ENCODE measurements at regions not wholly inside any gene's neighbourhood (a gene's known extent, or its start where the extent isn't known, plus 50 kb on each side); places are given as distances from the start of the nearest gene placed in this dataset.

DNA sequence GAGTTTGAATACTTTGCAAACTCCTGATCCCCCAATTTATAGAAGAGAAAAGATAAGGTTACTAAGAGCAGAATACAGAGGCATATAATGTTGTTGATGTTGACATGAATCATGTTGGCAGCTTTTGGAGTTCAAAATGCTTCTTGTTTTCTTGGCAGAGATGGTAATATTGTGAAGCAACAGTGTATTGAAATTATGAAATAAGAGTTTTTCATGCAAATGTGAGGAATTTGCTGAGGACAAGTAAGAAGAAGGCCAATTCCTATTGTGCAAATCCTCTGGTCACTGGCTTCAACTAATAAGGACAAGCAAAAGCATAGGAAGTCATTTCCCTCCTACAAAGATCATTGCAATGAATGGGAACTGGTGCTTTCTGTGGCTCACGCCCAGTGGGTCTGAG is 126.9 kb upstream of the CHL1 start:
- Histone ChIP-seq H3K79me1 (ENCODE audit: low read length) (no peaks in the 10 kb centered on the region), H4K8ac (ENCODE audit: low read depth, low read length) (no peak overlapping the region), H3K18ac (ENCODE audit: low read length) (no peak overlapping the region), H3K23ac (ENCODE audit: low read length) (no peak overlapping the region), H3K9ac (ENCODE audit: low read length) (no peak overlapping the region), H3K79me2 (ENCODE audit: control insufficient read depth, insufficient read depth, low read length) (no peaks in the 10 kb centered on the region), H3K4me3 (ENCODE audit: low read length) (no peak overlapping the region), H4K5ac (ENCODE audit: low read length) (no peak overlapping the region), H2BK15ac (replicated peaks; ENCODE audit: low read depth) (no peak overlapping the region), H3K4ac (ENCODE audit: low read depth, low read length) (no peak overlapping the region), H2BK5ac (ENCODE audit: low read length) (no peak overlapping the region), H3K4me2 (ENCODE audit: low read length) (no peak overlapping the region), H3K56ac (ENCODE audit: low read length) (no peak overlapping the region), H2AK5ac (ENCODE audit: low read length) (no peak overlapping the region), H3K27me3 (ENCODE audit: insufficient read depth, low read length, poor library complexity) (no peaks in the 10 kb centered on the region), H3K27ac (ENCODE audit: low read depth, low read length) (no peak overlapping the region), H2BK120ac (ENCODE audit: low read depth, low read length) (no peak overlapping the region), H3K36me3 (ENCODE audit: control insufficient read depth, insufficient read depth, low read length) (no peaks in the 10 kb centered on the region), H3K4me1 (ENCODE audit: control insufficient read depth, low read depth, low read length) (peaks cover 2% of the 10 kb centered on the region)
- WGBS (ENCODE audit: extremely low coverage, insufficient coverage, low lambda C conversion rate) = no CpG with 5 or more reads among the region's 1 CpG
- DNase-seq = no peak

GRCh38 chr3:72776-73175 is 123.8 kb upstream of the CHL1 start:
- no peak overlapping the region for H4K5ac ChIP-seq (ENCODE audit: low read length)
- no CpG with 5 or more reads among the region's 1 CpG for WGBS (ENCODE audit: extremely low coverage, insufficient coverage, low lambda C conversion rate)
- no peak overlapping the region for H3K4me3 ChIP-seq (ENCODE audit: low read length)

DNA sequence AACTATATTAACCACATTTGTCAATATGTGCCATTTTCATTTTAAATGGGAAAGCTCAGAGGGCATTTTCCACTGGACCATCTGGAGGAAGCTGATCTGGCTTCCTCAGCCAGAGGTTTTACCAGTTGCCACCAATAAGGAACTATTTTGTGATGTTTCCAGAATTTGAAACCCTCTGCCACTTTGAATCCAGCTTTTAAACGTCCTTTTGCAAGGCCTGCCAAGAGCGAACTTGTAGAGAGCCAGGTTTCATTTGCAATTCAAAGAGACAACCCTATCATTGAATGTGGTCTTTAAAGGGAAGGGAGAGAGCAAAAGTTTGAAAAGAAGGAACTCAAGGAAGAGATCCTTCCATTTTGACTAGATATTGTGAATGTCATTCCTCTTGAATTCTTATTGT is 123.3 kb upstream of the CHL1 start:
- Histone ChIP-seq H2BK5ac (ENCODE audit: low read length) (no peak overlapping the region), H3K4me3 (ENCODE audit: low read length) (no peak overlapping the region), H3K4me1 (ENCODE audit: control insufficient read depth, low read depth, low read length) (peaks cover 2% of the 10 kb centered on the region), H2AK5ac (ENCODE audit: low read length) (no peak overlapping the region), H4K5ac (ENCODE audit: low read length) (no peak overlapping the region), H3K27me3 (ENCODE audit: insufficient read depth, low read length, poor library complexity) (no peaks in the 10 kb centered on the region), H3K56ac (ENCODE audit: low read length) (no peak overlapping the region), H3K79me1 (ENCODE audit: low read length) (no peaks in the 10 kb centered on the region), H3K23ac (ENCODE audit: low read length) (no peak overlapping the region), H2BK120ac (ENCODE audit: low read depth, low read length) (no peak overlapping the region), H3K18ac (ENCODE audit: low read length) (no peak overlapping the region), H4K8ac (ENCODE audit: low read depth, low read length) (no peak overlapping the region), H3K27ac (ENCODE audit: low read depth, low read length) (no peak overlapping the region), H2BK15ac (replicated peaks; ENCODE audit: low read depth) (no peak overlapping the region), H3K9ac (ENCODE audit: low read length) (no peak overlapping the region), H3K4ac (ENCODE audit: low read depth, low read length) (no peak overlapping the region), H3K79me2 (ENCODE audit: control insufficient read depth, insufficient read depth, low read length) (no peaks in the 10 kb centered on the region), H3K36me3 (ENCODE audit: control insufficient read depth, insufficient read depth, low read length) (no peaks in the 10 kb centered on the region), H3K4me2 (ENCODE audit: low read length) (no peak overlapping the region)
- no peak for DNase-seq
- WGBS (ENCODE audit: extremely low coverage, insufficient coverage, low lambda C conversion rate) = no CpG with 5 or more reads among the region's 2 CpGs

More at GRCh38 chr3:72776-73175, 123.8 kb upstream of the CHL1 start:
- no peak overlapping the region for H3K27ac ChIP-seq (ENCODE audit: low read depth, low read length)
- H3K79me1 ChIP-seq (ENCODE audit: low read length) = no peaks in the 10 kb centered on the region
- no peak overlapping the region for H2AK5ac ChIP-seq (ENCODE audit: low read length)
- no peaks in the 10 kb centered on the region for H3K36me3 ChIP-seq (ENCODE audit: control insufficient read depth, insufficient read depth, low read length)
- H3K23ac ChIP-seq (ENCODE audit: low read length) = no peak overlapping the region
- H3K4ac ChIP-seq (ENCODE audit: low read depth, low read length) = no peak overlapping the region
- no peaks in the 10 kb centered on the region for H3K27me3 ChIP-seq (ENCODE audit: insufficient read depth, low read length, poor library complexity)
- H3K9ac ChIP-seq (ENCODE audit: low read length) = no peak overlapping the region
- no peak overlapping the region for H2BK15ac ChIP-seq (replicated peaks; ENCODE audit: low read depth)
- H3K56ac ChIP-seq (ENCODE audit: low read length) = no peak overlapping the region
- peaks cover 2% of the 10 kb centered on the region for H3K4me1 ChIP-seq (ENCODE audit: control insufficient read depth, low read depth, low read length)
- H3K18ac ChIP-seq (ENCODE audit: low read length) = no peak overlapping the region
- H4K8ac ChIP-seq (ENCODE audit: low read depth, low read length) = no peak overlapping the region
- H3K4me2 ChIP-seq (ENCODE audit: low read length) = no peak overlapping the region
- no peak overlapping the region for H2BK120ac ChIP-seq (ENCODE audit: low read depth, low read length)
- H2BK5ac ChIP-seq (ENCODE audit: low read length) = no peak overlapping the region
- no peaks in the 10 kb centered on the region for H3K79me2 ChIP-seq (ENCODE audit: control insufficient read depth, insufficient read depth, low read length)
- no peak for DNase-seq

DNA sequence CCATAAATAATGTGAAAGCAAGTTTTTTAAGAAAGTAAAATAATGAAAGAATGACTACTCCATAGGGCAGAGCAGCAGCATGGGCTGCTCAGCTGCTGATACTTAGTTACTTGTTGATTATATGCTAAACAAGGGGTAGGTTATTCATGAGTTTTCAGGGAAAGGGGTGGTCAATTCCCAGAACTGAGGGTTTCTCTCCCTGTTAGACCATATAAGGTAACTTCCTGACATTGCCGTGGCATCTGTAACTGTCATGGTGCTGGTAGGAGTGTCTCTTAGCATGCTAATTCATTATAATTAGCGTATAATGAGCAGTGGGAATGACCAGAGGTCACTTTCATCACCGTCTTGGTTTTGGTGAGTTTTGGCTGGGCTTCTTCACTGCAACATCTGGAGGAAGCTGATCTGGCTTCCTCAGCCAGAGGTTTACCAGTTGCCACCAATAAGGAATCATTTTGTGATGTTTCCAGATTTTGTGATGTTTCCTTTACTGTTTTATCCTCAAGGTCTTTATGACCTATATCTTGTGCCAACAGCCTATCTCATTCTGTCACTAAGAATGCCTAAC is 121.8 kb upstream of the CHL1 start:
- no peaks in the 10 kb centered on the region for H3K27me3 ChIP-seq (ENCODE audit: insufficient read depth, low read length, poor library complexity)
- H3K27ac ChIP-seq (ENCODE audit: low read depth, low read length) = no peak overlapping the region
- H2AK5ac ChIP-seq (ENCODE audit: low read length) = no peak overlapping the region
- no peak overlapping the region for H3K56ac ChIP-seq (ENCODE audit: low read length)
- no peak overlapping the region for H4K8ac ChIP-seq (ENCODE audit: low read depth, low read length)
- H3K36me3 ChIP-seq (ENCODE audit: control insufficient read depth, insufficient read depth, low read length) = no peaks in the 10 kb centered on the region
- no peak overlapping the region for H2BK5ac ChIP-seq (ENCODE audit: low read length)
- no peak overlapping the region for H2BK120ac ChIP-seq (ENCODE audit: low read depth, low read length)
- no peak overlapping the region for H3K18ac ChIP-seq (ENCODE audit: low read length)
- H3K9ac ChIP-seq (ENCODE audit: low read length) = no peak overlapping the region
- H3K23ac ChIP-seq (ENCODE audit: low read length) = no peak overlapping the region
- no peak overlapping the region for H3K4me3 ChIP-seq (ENCODE audit: low read length)
- H3K4me2 ChIP-seq (ENCODE audit: low read length) = no peak overlapping the region
- no peaks in the 10 kb centered on the region for H3K79me1 ChIP-seq (ENCODE audit: low read length)
- peaks cover 2% of the 10 kb centered on the region for H3K4me1 ChIP-seq (ENCODE audit: control insufficient read depth, low read depth, low read length)
- no peak overlapping the region for H4K5ac ChIP-seq (ENCODE audit: low read length)
- no peaks in the 10 kb centered on the region for H3K79me2 ChIP-seq (ENCODE audit: control insufficient read depth, insufficient read depth, low read length)
- no peak overlapping the region for H2BK15ac ChIP-seq (replicated peaks; ENCODE audit: low read depth)
- DNase-seq = peak; percentile 16
- H3K4ac ChIP-seq (ENCODE audit: low read depth, low read length) = no peak overlapping the region
- no CpG with 5 or more reads among the region's 3 CpGs for WGBS (ENCODE audit: extremely low coverage, insufficient coverage, low lambda C conversion rate)

DNA sequence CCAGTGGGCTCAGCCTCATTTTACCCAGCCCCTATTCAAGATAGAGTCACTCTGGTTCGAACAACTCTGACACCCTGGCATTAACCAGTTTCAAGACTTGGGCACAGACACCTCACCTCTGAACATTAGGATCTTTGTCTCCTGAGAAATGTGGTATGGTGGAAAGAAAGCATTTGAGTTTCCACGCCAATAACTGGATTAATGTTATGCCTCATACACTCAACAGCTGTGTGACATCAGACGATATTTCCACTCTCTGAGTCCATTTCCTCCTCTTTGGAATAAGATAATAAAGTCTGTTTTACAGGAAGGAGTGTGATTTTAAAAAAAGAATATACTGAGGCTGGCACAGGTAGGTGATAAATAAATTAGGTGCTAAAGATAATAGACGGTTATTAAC is 121.3 kb upstream of the CHL1 start:
- no peak overlapping the region for H4K8ac ChIP-seq (ENCODE audit: low read depth, low read length)
- H3K9ac ChIP-seq (ENCODE audit: low read length) = no peak overlapping the region
- H2BK15ac ChIP-seq (replicated peaks; ENCODE audit: low read depth) = no peak overlapping the region
- no peak for DNase-seq
- H2BK5ac ChIP-seq (ENCODE audit: low read length) = no peak overlapping the region
- no peak overlapping the region for H3K4me3 ChIP-seq (ENCODE audit: low read length)
- H3K79me2 ChIP-seq (ENCODE audit: control insufficient read depth, insufficient read depth, low read length) = no peaks in the 10 kb centered on the region
- no peak overlapping the region for H3K27ac ChIP-seq (ENCODE audit: low read depth, low read length)
- no peak overlapping the region for H4K5ac ChIP-seq (ENCODE audit: low read length)
- peaks cover 2% of the 10 kb centered on the region for H3K4me1 ChIP-seq (ENCODE audit: control insufficient read depth, low read depth, low read length)
- no peak overlapping the region for H3K23ac ChIP-seq (ENCODE audit: low read length)
- H3K79me1 ChIP-seq (ENCODE audit: low read length) = no peaks in the 10 kb centered on the region
- no peak overlapping the region for H2BK120ac ChIP-seq (ENCODE audit: low read depth, low read length)
- no peaks in the 10 kb centered on the region for H3K36me3 ChIP-seq (ENCODE audit: control insufficient read depth, insufficient read depth, low read length)
- H3K4me2 ChIP-seq (ENCODE audit: low read length) = no peak overlapping the region
- H3K56ac ChIP-seq (ENCODE audit: low read length) = no peak overlapping the region
- no peak overlapping the region for H2AK5ac ChIP-seq (ENCODE audit: low read length)
- no peaks in the 10 kb centered on the region for H3K27me3 ChIP-seq (ENCODE audit: insufficient read depth, low read length, poor library complexity)
- no CpG with 5 or more reads among the region's 4 CpGs for WGBS (ENCODE audit: extremely low coverage, insufficient coverage, low lambda C conversion rate)
- no peak overlapping the region for H3K18ac ChIP-seq (ENCODE audit: low read length)
- H3K4ac ChIP-seq (ENCODE audit: low read depth, low read length) = peak overlapping the region; percentile 31

DNA sequence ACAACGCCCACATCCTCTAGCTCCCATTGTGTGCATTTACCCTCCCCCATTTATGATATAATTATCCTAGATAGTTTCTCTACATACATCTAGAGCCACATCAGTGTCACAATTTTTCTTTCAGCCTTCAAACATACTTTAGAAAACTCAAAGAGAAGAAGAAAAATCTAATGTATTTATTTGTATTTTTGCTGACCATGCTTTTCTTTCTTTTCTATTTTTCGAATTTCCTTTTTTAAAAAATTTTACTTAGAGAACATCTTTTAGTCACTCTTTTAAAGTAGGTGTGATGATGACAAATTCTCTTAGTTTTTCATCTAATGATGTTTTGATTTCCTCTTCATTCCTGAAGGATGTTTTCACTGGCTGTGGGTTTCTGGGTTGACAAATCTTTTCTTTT is 117.0 kb upstream of the CHL1 start:
- Histone ChIP-seq H3K4ac (ENCODE audit: low read depth, low read length) (no peak overlapping the region), H3K4me2 (ENCODE audit: low read length) (no peak overlapping the region), H3K4me1 (ENCODE audit: control insufficient read depth, low read depth, low read length) (no peaks in the 10 kb centered on the region), H3K18ac (ENCODE audit: low read length) (no peak overlapping the region), H2BK120ac (ENCODE audit: low read depth, low read length) (no peak overlapping the region), H4K5ac (ENCODE audit: low read length) (no peak overlapping the region), H3K27me3 (ENCODE audit: insufficient read depth, low read length, poor library complexity) (no peaks in the 10 kb centered on the region), H3K36me3 (ENCODE audit: control insufficient read depth, insufficient read depth, low read length) (no peaks in the 10 kb centered on the region), H3K9ac (ENCODE audit: low read length) (no peak overlapping the region), H3K4me3 (ENCODE audit: low read length) (no peak overlapping the region), H3K27ac (ENCODE audit: low read depth, low read length) (no peak overlapping the region), H2BK15ac (replicated peaks; ENCODE audit: low read depth) (no peak overlapping the region), H3K23ac (ENCODE audit: low read length) (no peak overlapping the region), H4K8ac (ENCODE audit: low read depth, low read length) (no peak overlapping the region), H2BK5ac (ENCODE audit: low read length) (no peak overlapping the region), H3K79me1 (ENCODE audit: low read length) (no peaks in the 10 kb centered on the region), H3K79me2 (ENCODE audit: control insufficient read depth, insufficient read depth, low read length) (no peaks in the 10 kb centered on the region), H2AK5ac (ENCODE audit: low read length) (no peak overlapping the region), H3K56ac (ENCODE audit: low read length) (no peak overlapping the region)
- no CpG with 5 or more reads among the region's 2 CpGs for WGBS (ENCODE audit: extremely low coverage, insufficient coverage, low lambda C conversion rate)
- DNase-seq = no peak

Measured in mesendoderm (in vitro differentiated cells).